A673 (cell line): ENCODE measurements at regions not wholly inside any gene's neighbourhood (a gene's known extent, or its start where the extent isn't known, plus 50 kb on each side); places are given as distances from the start of the nearest gene placed in this dataset.
"Not testable (repeated sequence)": the region's sequence is repeated elsewhere in the genome, so short reads cannot be mapped to it uniquely, and the experiment has no call there.

Experiments used
- CTCF ChIP-seq: fragments of 300-800, 200-600 bp; sonication (generic); conservative IDR thresholded peaks from 2 replicates; pipeline ENCODE4 v1.5.1; 2017; ENCODE audit warnings: low read depth, mild to moderate bottlenecking, antibody characterized with exemption, low read length, moderate library complexity, mixed read lengths
- EZH2 ChIP-seq: fragments of 200-600 bp; sonication (generic); IDR thresholded peaks from 2 replicates; pipeline ENCODE4 v1.6.1; 2017; ENCODE audit warnings: borderline replicate concordance, low read depth, mild to moderate bottlenecking, mixed read lengths, antibody characterized with exemption, low read length; ENCODE audit not compliant: poor library complexity, severe bottlenecking

DNA sequence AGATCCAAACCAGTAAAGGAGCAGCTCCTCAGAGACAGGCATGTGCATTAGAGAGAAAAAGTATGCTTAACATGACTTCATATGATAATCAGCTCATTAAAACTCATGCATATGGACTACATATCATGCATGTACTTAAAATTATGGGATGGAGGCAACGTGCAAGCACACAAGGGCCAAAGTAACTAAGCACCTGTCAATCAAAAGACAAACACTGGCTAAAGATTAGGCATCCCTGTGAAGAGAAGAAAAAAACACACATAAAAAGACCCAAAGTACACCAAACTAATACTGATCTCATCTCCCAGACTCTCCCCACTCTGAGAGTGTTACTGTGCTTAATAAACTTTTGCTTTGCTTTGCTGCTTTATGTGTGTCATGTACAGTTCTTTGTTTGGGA is 61.1 kb downstream of the PPIAL4A start:
- TF ChIP-seq CTCF, EZH2: not testable (repeated sequence)
